HepG2 (cell line): ENCODE measurements at regions not wholly inside any gene's neighbourhood (a gene's known extent, or its start where the extent isn't known, plus 50 kb on each side); places are given as distances from the start of the nearest gene placed in this dataset.

Source experiments
- BORCS8-MEF2B ChIP-seq: sonication (generic); formaldehyde crosslinking; IDR thresholded peaks from 2 replicates; pipeline ENCODE4 v1.8.0; 2022; ENCODE audit warnings: mild to moderate bottlenecking, missing genetic modification reagents
- EZH2 ChIP-seq: conservative IDR thresholded peaks from 2 replicates; pipeline ENCODE4 v1.6.1; 2012; ENCODE audit warnings: mild to moderate bottlenecking, low read depth, low read length, moderate library complexity
- HCFC1 ChIP-seq: fragments of 150-350 bp; IDR thresholded peaks from 2 replicates; pipeline ENCODE4 v1.6.1; 2014; ENCODE audit warnings: low read depth, low read length
- NCOA2 ChIP-seq: sonication (generic); formaldehyde crosslinking; IDR thresholded peaks from 2 replicates; pipeline ENCODE4 v1.8.0; 2022; ENCODE audit warnings: inconsistent platforms
- TF ChIP-seq, protein P1 (sequence below): sonication (generic); formaldehyde crosslinking; IDR thresholded peaks from 2 replicates; pipeline ENCODE4 v1.5.0; 2020; ENCODE audit warnings: mild to moderate bottlenecking, missing genetic modification reagents, moderate library complexity

- TF ChIP-seq NCOA2 (CRISPR knock-in tag) (no peak), HCFC1 (no peak), EZH2 (no peak), BORCS8-MEF2B (CRISPR knock-in tag) (no peak)
- TF ChIP-seq, protein P1, sequence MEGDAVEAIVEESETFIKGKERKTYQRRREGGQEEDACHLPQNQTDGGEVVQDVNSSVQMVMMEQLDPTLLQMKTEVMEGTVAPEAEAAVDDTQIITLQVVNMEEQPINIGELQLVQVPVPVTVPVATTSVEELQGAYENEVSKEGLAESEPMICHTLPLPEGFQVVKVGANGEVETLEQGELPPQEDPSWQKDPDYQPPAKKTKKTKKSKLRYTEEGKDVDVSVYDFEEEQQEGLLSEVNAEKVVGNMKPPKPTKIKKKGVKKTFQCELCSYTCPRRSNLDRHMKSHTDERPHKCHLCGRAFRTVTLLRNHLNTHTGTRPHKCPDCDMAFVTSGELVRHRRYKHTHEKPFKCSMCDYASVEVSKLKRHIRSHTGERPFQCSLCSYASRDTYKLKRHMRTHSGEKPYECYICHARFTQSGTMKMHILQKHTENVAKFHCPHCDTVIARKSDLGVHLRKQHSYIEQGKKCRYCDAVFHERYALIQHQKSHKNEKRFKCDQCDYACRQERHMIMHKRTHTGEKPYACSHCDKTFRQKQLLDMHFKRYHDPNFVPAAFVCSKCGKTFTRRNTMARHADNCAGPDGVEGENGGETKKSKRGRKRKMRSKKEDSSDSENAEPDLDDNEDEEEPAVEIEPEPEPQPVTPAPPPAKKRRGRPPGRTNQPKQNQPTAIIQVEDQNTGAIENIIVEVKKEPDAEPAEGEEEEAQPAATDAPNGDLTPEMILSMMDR (CRISPR knock-in tag): no peak
These were observed 234.3 kb upstream of the NFIA start for GRCh38 chr1:60847855-60848582.
